ENCODE measurements at regions not wholly inside any gene's neighbourhood (a gene's known extent, or its start where the extent isn't known, plus 50 kb on each side); places are given as distances from the start of the nearest gene placed in this dataset.

DNA sequence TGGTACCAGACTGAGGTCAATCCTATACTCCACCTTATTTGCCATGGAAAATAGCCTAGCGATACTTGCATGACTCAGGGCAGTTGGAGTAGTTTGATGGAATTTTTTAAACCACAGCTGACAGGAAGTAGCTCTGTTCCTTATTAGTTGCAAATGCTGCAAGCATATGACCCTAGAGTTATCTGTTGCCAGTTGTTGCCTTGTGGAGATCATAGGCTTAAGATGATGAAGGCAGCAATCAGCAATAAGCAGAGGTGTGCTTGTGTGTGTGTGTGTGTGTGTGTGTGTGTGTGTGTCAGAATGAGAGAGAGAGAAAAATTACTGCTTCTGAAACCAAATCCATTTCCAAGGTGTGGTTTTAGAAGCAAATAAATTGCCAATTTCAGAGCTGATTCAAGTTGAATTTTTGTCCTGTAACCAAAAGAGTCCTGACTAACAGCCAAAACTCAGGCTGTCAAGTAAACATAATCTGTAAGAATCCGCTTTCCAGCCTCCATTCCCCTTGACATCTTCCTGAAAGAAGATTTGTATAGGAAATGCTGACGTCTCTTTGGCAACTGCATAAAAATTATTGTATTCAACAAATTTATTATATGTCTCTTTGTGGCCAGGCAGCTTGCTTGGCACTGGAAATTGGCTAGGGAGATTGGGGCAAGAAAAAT is 141.2 kb downstream of the SERPINI1 start:
- H3K36me3 ChIP-seq (ENCODE audit: control insufficient read depth in 2 of 2, insufficient read depth in 2 of 2, low read length in 2 of 2): no peaks in the 10 kb centered on the region
- H3K27me3 ChIP-seq (ENCODE audit: control insufficient read depth in 2 of 2, insufficient read depth in 2 of 2, low read length in 2 of 2): no peaks in the 10 kb centered on the region
- H3K27ac ChIP-seq (ENCODE audit: low read depth in 2 of 2, low read length in 2 of 2): peak overlapping the region in 1 of 2 donors; percentile 11
- H3K4me3 ChIP-seq (ENCODE audit: low read length in 2 of 2): no peak overlapping the region
- H3K4me1 ChIP-seq (ENCODE audit: control insufficient read depth in 2 of 2, insufficient read depth in 2 of 2, low read length in 2 of 2): peaks cover 0 to under 1% of the 10 kb centered on the region in 2 donors
- H3K9ac ChIP-seq (ENCODE audit: low read depth in 1 of 2, low read length in 2 of 2): no peak overlapping the region
- no peaks in the 10 kb centered on the region for H3K9me3 ChIP-seq (ENCODE audit: control insufficient read depth in 2 of 2, low read length in 2 of 2)

All from mucosa of rectum (tissue), 2 donors.